Testis (tissue), 2 donors: ENCODE measurements at regions not wholly inside any gene's neighbourhood (a gene's known extent, or its start where the extent isn't known, plus 50 kb on each side); places are given as distances from the start of the nearest gene placed in this dataset.

Experiments
- CTCF ChIP-seq, 3 experiments: fragments of 450-650 bp in 2 of 3; fragments of 200-600 bp in 1 of 3; sonication (generic) in 1 of 3; IDR thresholded peaks; one replicate each; pipeline ENCODE4 v1.5.1; 2016 to 2019; ENCODE audit warnings: antibody characterized with exemption in 3 of 3, mild to moderate bottlenecking in 2 of 3, moderate library complexity in 1 of 3
- POLR2A ChIP-seq: fragments of 450-650 bp; IDR thresholded peaks from one replicate; pipeline ENCODE4 v1.6.1; 2017; ENCODE audit warnings: antibody characterized with exemption, mild to moderate bottlenecking, moderate library complexity

- TF ChIP-seq POLR2A (no peak), CTCF (IDR thresholded peaks at IDR 0.05) (no peak)
Measured at GRCh38 chr3:109241459-109242186, 74.7 kb downstream of the DPPA2 start.
